ENCODE measurements at regions not wholly inside any gene's neighbourhood (a gene's known extent, or its start where the extent isn't known, plus 50 kb on each side); places are given as distances from the start of the nearest gene placed in this dataset.

GRCh38 chr3:14256561-14257342 lies 78.1 kb downstream of the LSM3 start:
- no peak for TF ChIP-seq CTCF (IDR thresholded peaks at IDR 0.05; ENCODE audit: low read depth, low read length)
- DNase-seq (ENCODE audit: low read depth in 2 of 2): no peak
- H3K4me3 ChIP-seq (replicated peaks in 1 of 2; ENCODE audit: low read depth in 2 of 2, low read length in 2 of 2): no peak overlapping the region

- no peak for TF ChIP-seq CTCF (IDR thresholded peaks at IDR 0.05; ENCODE audit: low read depth, low read length)
- no peak overlapping the region for H3K4me3 ChIP-seq (replicated peaks in 1 of 2; ENCODE audit: low read depth in 2 of 2, low read length in 2 of 2)
- no peak for DNase-seq (ENCODE audit: low read depth in 2 of 2)
Observed at GRCh38 chr3:14258906-14259904, 80.6 kb downstream of the LSM3 start.

- no peak for TF ChIP-seq CTCF (IDR thresholded peaks at IDR 0.05; ENCODE audit: low read depth, low read length)
- no peak for DNase-seq (ENCODE audit: low read depth in 2 of 2)
- H3K4me3 ChIP-seq (replicated peaks in 1 of 2; ENCODE audit: low read depth in 2 of 2, low read length in 2 of 2): no peak overlapping the region
Observed at GRCh38 chr3:14260463-14260862, 81.8 kb downstream of the LSM3 start.

GRCh38 chr3:14261229-14261628 lies 82.6 kb downstream of the LSM3 start:
- DNase-seq (ENCODE audit: low read depth in 2 of 2): peak; percentile 85 to 86
- TF ChIP-seq CTCF (IDR thresholded peaks at IDR 0.05; ENCODE audit: low read depth, low read length): peak; percentile 99
- H3K4me3 ChIP-seq (replicated peaks in 1 of 2; ENCODE audit: low read depth in 2 of 2, low read length in 2 of 2): no peak overlapping the region

- no peak for TF ChIP-seq CTCF (IDR thresholded peaks at IDR 0.05; ENCODE audit: low read depth, low read length)
- no peak overlapping the region for H3K4me3 ChIP-seq (replicated peaks in 1 of 2; ENCODE audit: low read depth in 2 of 2, low read length in 2 of 2)
- peak in 1 of 2 donors; percentile 37 for DNase-seq (ENCODE audit: low read depth in 2 of 2)
Observed at GRCh38 chr3:14262212-14262611, 83.6 kb downstream of the LSM3 start.

GRCh38 chr3:14262867-14263266 lies 84.2 kb downstream of the LSM3 start:
- DNase-seq (ENCODE audit: low read depth in 2 of 2): no peak
- H3K4me3 ChIP-seq (replicated peaks in 1 of 2; ENCODE audit: low read depth in 2 of 2, low read length in 2 of 2): no peak overlapping the region
- no peak for TF ChIP-seq CTCF (IDR thresholded peaks at IDR 0.05; ENCODE audit: low read depth, low read length)

Data from cardiac fibroblast (primary cell).